Esophagus squamous epithelium (tissue), 5 donors: ENCODE measurements at regions not wholly inside any gene's neighbourhood (a gene's known extent, or its start where the extent isn't known, plus 50 kb on each side); places are given as distances from the start of the nearest gene placed in this dataset.
"Not testable (repeated sequence)": the region's sequence is repeated elsewhere in the genome, so short reads cannot be mapped to it uniquely, and the experiment has no call there.

Experiments
- DNase-seq: peaks from one replicate; lab custom pipeline; 2025; lab: John Stamatoyannopoulos, UW
- H3K27ac ChIP-seq, 4 donors: fragments of 200-600 bp; sonication (generic); one replicate each; pipeline ENCODE4 v1.5.1; 2016 to 2019; ENCODE audit warnings: mild to moderate bottlenecking in 1 of 4
- H3K27me3 ChIP-seq, 4 donors: fragments of 200-600 bp; sonication (generic); 1 replicate in 3 of 4; 2 replicates in 1 of 4; pipeline versions ENCODE4 v1.5.1 to v1.6.0; 2017 to 2021; ENCODE audit warnings: antibody characterized with exemption in 1 of 4
- H3K36me3 ChIP-seq, 3 donors: fragments of 200-600 bp; sonication (generic); one replicate each; pipeline ENCODE4 v1.5.1; 2016 to 2019
- H3K4me1 ChIP-seq, 3 donors: fragments of 200-600 bp; sonication (generic); one replicate each; pipeline ENCODE4 v1.5.1; 2017 to 2019
- H3K4me3 ChIP-seq, 4 donors: fragments of 200-600 bp; sonication (generic); 1 replicate in 3 of 4; 2 replicates in 1 of 4; pipeline ENCODE4 v1.5.1; 2016 to 2019; ENCODE audit warnings: mild to moderate bottlenecking in 2 of 4, moderate library complexity in 1 of 4
- H3K9me3 ChIP-seq, 3 donors: fragments of 200-600 bp; sonication (generic); one replicate each; pipeline ENCODE4 v1.5.1; 2016 to 2019
- CTCF ChIP-seq, 6 experiments: fragments of 450-650 bp in 4 of 6; fragments of 200-600 bp in 2 of 6; sonication (generic) in 2 of 6; IDR thresholded peaks; one replicate each; pipeline ENCODE4 v1.5.1; 2016 to 2019; ENCODE audit warnings: antibody characterized with exemption in 6 of 6, mild to moderate bottlenecking in 4 of 6, moderate library complexity in 4 of 6
- POLR2A ChIP-seq, 4 donors: fragments of 450-650 bp; IDR thresholded peaks; one replicate each; pipeline ENCODE4 v1.6.1; 2017; ENCODE audit warnings: antibody characterized with exemption in 4 of 4, mild to moderate bottlenecking in 4 of 4, moderate library complexity in 3 of 4
- WGBS, 2 donors: methylation state at CpG; one replicate each; pipeline ENCODE4 v1.1.5; 2018; 5-methylcytosine and 5-hydroxymethylcytosine counted together
- intact Hi-C: fragments of 100-400 bp; cut with DNase I; formaldehyde crosslinking; loops from one replicate; pipeline ENCODE4 v1.15.0; 2022
- donor health status: DM: yes; HTN: yes; CAD: no.

GRCh38 chr2:125243074-125243473, 1218.0 kb downstream of the CNTNAP5 start:
- DNase-seq = no peak
- Histone ChIP-seq H3K27ac (no peak overlapping the region), H3K9me3 (no peaks in the 10 kb centered on the region), H3K4me1 (no peaks in the 10 kb centered on the region), H3K27me3 (no peaks in the 10 kb centered on the region), H3K4me3 (no peak overlapping the region), H3K36me3 (no peaks in the 10 kb centered on the region)
- WGBS, 2 donors = 86 to 94% methylated on average over 1 of the region's 1 CpG
- no peak for TF ChIP-seq CTCF (IDR thresholded peaks at IDR 0.05)
- TF ChIP-seq POLR2A (IDR thresholded peaks at IDR 0.05) = no peak
- intact Hi-C loops = no loop called here

- Histone ChIP-seq H3K4me3 (no peak overlapping the region), H3K27ac (no peak overlapping the region), H3K4me1 (no peaks in the 10 kb centered on the region), H3K27me3 (no peaks in the 10 kb centered on the region), H3K36me3 (no peaks in the 10 kb centered on the region), H3K9me3 (no peaks in the 10 kb centered on the region)
- TF ChIP-seq POLR2A (IDR thresholded peaks at IDR 0.05) (no peak), CTCF (IDR thresholded peaks at IDR 0.05) (no peak)
- intact Hi-C loops = no loop called here
- DNase-seq = no peak
- 80 to 81% methylated on average over 6 of the region's 6 CpGs for WGBS, 2 donors
These were observed 1228.9 kb downstream of the CNTNAP5 start for GRCh38 chr2:125254010-125254409.

GRCh38 chr2:125259451-125259850, 1234.4 kb downstream of the CNTNAP5 start:
- 41 to 53% methylated on average over 6 of the region's 6 CpGs for WGBS, 2 donors
- Histone ChIP-seq H3K4me1 (no peaks in the 10 kb centered on the region), H3K4me3 (no peak overlapping the region), H3K27me3 (no peaks in the 10 kb centered on the region), H3K9me3 (no peaks in the 10 kb centered on the region), H3K36me3 (no peaks in the 10 kb centered on the region), H3K27ac (no peak overlapping the region)
- TF ChIP-seq POLR2A (IDR thresholded peaks at IDR 0.05) = no peak
- no peak for TF ChIP-seq CTCF (IDR thresholded peaks at IDR 0.05)
- intact Hi-C loops = no loop called here
- DNase-seq = no peak

GRCh38 chr2:125260366-125260930, 1235.4 kb downstream of the CNTNAP5 start:
- DNase-seq, H3K27ac ChIP-seq, H3K4me1 ChIP-seq, H3K9me3 ChIP-seq, H3K36me3 ChIP-seq, intact Hi-C loops, H3K27me3 ChIP-seq, H3K4me3 ChIP-seq: not testable (repeated sequence)

GRCh38 chr2:125264453-125264852, 1239.4 kb downstream of the CNTNAP5 start:
- Histone ChIP-seq H3K36me3 (no peaks in the 10 kb centered on the region), H3K9me3 (no peaks in the 10 kb centered on the region), H3K4me3 (no peak overlapping the region), H3K27me3 (no peaks in the 10 kb centered on the region), H3K27ac (no peak overlapping the region), H3K4me1 (no peaks in the 10 kb centered on the region)
- DNase-seq = no peak
- no peak for TF ChIP-seq POLR2A (IDR thresholded peaks at IDR 0.05)
- no peak for TF ChIP-seq CTCF (IDR thresholded peaks at IDR 0.05)
- WGBS, 2 donors = 58 to 71% methylated on average over 1 of the region's 1 CpG
- intact Hi-C loops = no loop called here

GRCh38 chr2:125267683-125268082, 1242.6 kb downstream of the CNTNAP5 start:
- WGBS, 2 donors = 66 to 70% methylated on average over 2 of the region's 2 CpGs
- TF ChIP-seq POLR2A (IDR thresholded peaks at IDR 0.05) (no peak), CTCF (IDR thresholded peaks at IDR 0.05) (no peak)

More at GRCh38 chr2:125267683-125268082, 1242.6 kb downstream of the CNTNAP5 start:
- Histone ChIP-seq H3K4me1 (no peaks in the 10 kb centered on the region), H3K36me3 (no peaks in the 10 kb centered on the region), H3K27ac (no peak overlapping the region), H3K9me3 (peaks cover 0 to 3% (median 0%) of the 10 kb centered on the region in 3 donors), H3K4me3 (no peak overlapping the region), H3K27me3 (no peaks in the 10 kb centered on the region)
- intact Hi-C loops = no loop called here
- DNase-seq = no peak
